Adrenal gland (tissue), 5 donors: ENCODE measurements at regions not wholly inside any gene's neighbourhood (a gene's known extent, or its start where the extent isn't known, plus 50 kb on each side); places are given as distances from the start of the nearest gene placed in this dataset.

Experiments used
- POLR2A ChIP-seq, 2 donors: fragments of 450-650 bp; IDR thresholded peaks; one replicate each; pipeline ENCODE4 v1.6.1; 2017; ENCODE audit warnings: antibody characterized with exemption in 2 of 2, mild to moderate bottlenecking in 2 of 2, moderate library complexity in 1 of 2
- TF ChIP-seq, protein P1 (sequence below), 6 experiments: fragments of 450-650 bp in 4 of 6; fragments of 200-600 bp in 2 of 6; sonication (generic) in 1 of 6; IDR thresholded peaks; 1 replicate in 5 of 6; 2 replicates in 1 of 6; pipeline versions ENCODE4 v1.5.1 to v1.8.0; 2016 to 2021; ENCODE audit warnings: antibody characterized with exemption in 6 of 6, mild to moderate bottlenecking in 2 of 6, moderate library complexity in 1 of 6
- donor health status: DM: no; HTN: no; CAD: no.

DNA sequence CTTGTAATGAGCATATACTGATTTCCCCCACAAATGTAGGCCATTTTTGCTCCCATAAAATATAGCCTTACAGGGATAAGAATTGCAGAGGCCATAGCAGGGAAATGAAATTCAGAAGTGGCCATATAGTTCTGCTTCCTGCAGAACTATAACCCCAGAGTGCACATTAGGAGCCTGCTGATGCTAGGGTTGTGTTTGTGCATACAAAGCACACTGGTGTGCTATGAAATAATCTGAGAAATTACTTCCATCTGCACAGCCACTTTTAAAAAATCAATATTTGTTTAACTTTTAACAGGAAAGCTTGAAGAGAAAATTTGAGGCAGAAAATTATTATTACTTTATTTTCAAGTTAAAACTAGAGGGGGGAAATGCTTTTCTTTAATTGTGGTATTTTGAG, 380.3 kb downstream of the MRPS30 start:
- TF ChIP-seq, protein P1, sequence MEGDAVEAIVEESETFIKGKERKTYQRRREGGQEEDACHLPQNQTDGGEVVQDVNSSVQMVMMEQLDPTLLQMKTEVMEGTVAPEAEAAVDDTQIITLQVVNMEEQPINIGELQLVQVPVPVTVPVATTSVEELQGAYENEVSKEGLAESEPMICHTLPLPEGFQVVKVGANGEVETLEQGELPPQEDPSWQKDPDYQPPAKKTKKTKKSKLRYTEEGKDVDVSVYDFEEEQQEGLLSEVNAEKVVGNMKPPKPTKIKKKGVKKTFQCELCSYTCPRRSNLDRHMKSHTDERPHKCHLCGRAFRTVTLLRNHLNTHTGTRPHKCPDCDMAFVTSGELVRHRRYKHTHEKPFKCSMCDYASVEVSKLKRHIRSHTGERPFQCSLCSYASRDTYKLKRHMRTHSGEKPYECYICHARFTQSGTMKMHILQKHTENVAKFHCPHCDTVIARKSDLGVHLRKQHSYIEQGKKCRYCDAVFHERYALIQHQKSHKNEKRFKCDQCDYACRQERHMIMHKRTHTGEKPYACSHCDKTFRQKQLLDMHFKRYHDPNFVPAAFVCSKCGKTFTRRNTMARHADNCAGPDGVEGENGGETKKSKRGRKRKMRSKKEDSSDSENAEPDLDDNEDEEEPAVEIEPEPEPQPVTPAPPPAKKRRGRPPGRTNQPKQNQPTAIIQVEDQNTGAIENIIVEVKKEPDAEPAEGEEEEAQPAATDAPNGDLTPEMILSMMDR (IDR thresholded peaks at IDR 0.05) = no peak
- no peak for TF ChIP-seq POLR2A (IDR thresholded peaks at IDR 0.05)
